Prostate gland (tissue), 2 donors: ENCODE measurements at regions not wholly inside any gene's neighbourhood (a gene's known extent, or its start where the extent isn't known, plus 50 kb on each side); places are given as distances from the start of the nearest gene placed in this dataset.

ENCODE experiments used
- DNase-seq: peaks from one replicate; pipeline ENCODE4 v3.0.0-alpha.2; 2019; ENCODE audit warnings: low spot score
- H3K27ac ChIP-seq, 2 donors: fragments of 200-600 bp; sonication (generic); 2 replicates each; pipeline ENCODE4 v1.5.1; 2017 to 2019
- H3K27me3 ChIP-seq: fragments of 200-600 bp; sonication (generic); replicated peaks from 2 replicates; pipeline ENCODE4 v1.5.1; 2019; ENCODE audit not compliant: insufficient read depth
- H3K36me3 ChIP-seq, 2 donors: fragments of 200-600 bp; sonication (generic); 1 replicate in 1 of 2; 2 replicates in 1 of 2; pipeline versions ENCODE4 v1.5.1 to v1.8.1; 2017 to 2019
- H3K4me1 ChIP-seq: fragments of 200-600 bp; sonication (generic); replicated peaks from 2 replicates; pipeline ENCODE4 v1.5.1; 2019
- H3K4me3 ChIP-seq, 2 donors: fragments of 200-600 bp; sonication (generic); 2 replicates each; pipeline ENCODE4 v1.5.1; 2017 to 2019
- H3K9me3 ChIP-seq: fragments of 200-600 bp; sonication (generic); 2 replicates; pipeline ENCODE4 v1.5.1; 2017
- CTCF ChIP-seq, 4 experiments: fragments of 200-600 bp in 2 of 4; fragments of 450-650 bp in 2 of 4; sonication (generic) in 2 of 4; IDR thresholded peaks; 1 replicate in 3 of 4; 2 replicates in 1 of 4; pipeline ENCODE4 v1.5.1; 2016 to 2019; ENCODE audit warnings: antibody characterized with exemption in 4 of 4, mild to moderate bottlenecking in 2 of 4, moderate library complexity in 2 of 4
- POLR2A ChIP-seq: fragments of 450-650 bp; IDR thresholded peaks from one replicate; pipeline ENCODE4 v1.6.1; 2016; ENCODE audit warnings: antibody characterized with exemption, mild to moderate bottlenecking
- POLR2AphosphoS5 ChIP-seq: sonication (generic); formaldehyde crosslinking; IDR thresholded peaks from one replicate; pipeline ENCODE4 v1.6.1; 2017; ENCODE audit warnings: antibody characterized with exemption
- WGBS: methylation state at CpG from one replicate; pipeline ENCODE4 v1.1.5; 2018; 5-methylcytosine and 5-hydroxymethylcytosine counted together
- intact Hi-C: fragments of 100-400 bp; cut with DNase I; formaldehyde crosslinking; loops from one replicate; pipeline ENCODE4 v1.14.2; 2022

GRCh38 chr12:24363177-24363754 lies 413.8 kb upstream of the SOX5 start:
- H3K27ac ChIP-seq, result no peak overlapping the region
- no peaks in the 10 kb centered on the region for H3K9me3 ChIP-seq
- no peaks in the 10 kb centered on the region for H3K4me1 ChIP-seq
- intact Hi-C loops, result no loop called here
- H3K27me3 ChIP-seq, result no peaks in the 10 kb centered on the region
- H3K36me3 ChIP-seq, result no peaks in the 10 kb centered on the region
- no peak for TF ChIP-seq POLR2AphosphoS5
- TF ChIP-seq CTCF (IDR thresholded peaks at IDR 0.05), result no peak
- no peak for TF ChIP-seq POLR2A
- H3K4me3 ChIP-seq, result no peak overlapping the region
- no peak for DNase-seq
- 65% methylated on average over 3 of the region's 3 CpGs for WGBS

GRCh38 chr12:24361877-24362580 lies 412.6 kb upstream of the SOX5 start:
- no peak for DNase-seq
- Histone ChIP-seq H3K36me3 (no peaks in the 10 kb centered on the region), H3K4me3 (no peak overlapping the region), H3K9me3 (no peaks in the 10 kb centered on the region), H3K4me1 (no peaks in the 10 kb centered on the region), H3K27ac (no peak overlapping the region), H3K27me3 (no peaks in the 10 kb centered on the region)
- WGBS, result 35% methylated on average over 6 of the region's 6 CpGs
- intact Hi-C loops, result no loop called here
- TF ChIP-seq POLR2A, result no peak
- TF ChIP-seq POLR2AphosphoS5, result no peak
- no peak for TF ChIP-seq CTCF (IDR thresholded peaks at IDR 0.05)

- Histone ChIP-seq H3K36me3 (no peaks in the 10 kb centered on the region), H3K4me3 (no peak overlapping the region), H3K27ac (no peak overlapping the region), H3K9me3 (no peaks in the 10 kb centered on the region), H3K27me3 (no peaks in the 10 kb centered on the region), H3K4me1 (no peaks in the 10 kb centered on the region)
- intact Hi-C loops, result no loop called here
- DNase-seq, result no peak
- WGBS, result 74% methylated on average over 5 of the region's 5 CpGs
- TF ChIP-seq CTCF (IDR thresholded peaks at IDR 0.05) (no peak), POLR2A (no peak), POLR2AphosphoS5 (no peak)
These were observed 411.4 kb upstream of the SOX5 start for GRCh38 chr12:24360907-24361306.

- intact Hi-C loops, result no loop called here
- no peak for DNase-seq
- Histone ChIP-seq H3K4me3 (no peak overlapping the region), H3K27me3 (no peaks in the 10 kb centered on the region), H3K27ac (no peak overlapping the region), H3K36me3 (no peaks in the 10 kb centered on the region), H3K9me3 (no peaks in the 10 kb centered on the region), H3K4me1 (no peaks in the 10 kb centered on the region)
- TF ChIP-seq POLR2AphosphoS5 (no peak), POLR2A (no peak), CTCF (IDR thresholded peaks at IDR 0.05) (no peak)
- WGBS, result 92% methylated on average over 4 of the region's 4 CpGs
These were observed 411.0 kb upstream of the SOX5 start for GRCh38 chr12:24360461-24360860.

GRCh38 chr12:24360057-24360456 lies 410.6 kb upstream of the SOX5 start:
- H3K4me3 ChIP-seq, result no peak overlapping the region
- intact Hi-C loops, result no loop called here
- H3K4me1 ChIP-seq, result no peaks in the 10 kb centered on the region
- no peak for DNase-seq
- H3K9me3 ChIP-seq, result no peaks in the 10 kb centered on the region
- H3K36me3 ChIP-seq, result no peaks in the 10 kb centered on the region
- no peak for TF ChIP-seq POLR2AphosphoS5
- TF ChIP-seq POLR2A, result no peak
- TF ChIP-seq CTCF (IDR thresholded peaks at IDR 0.05), result no peak
- WGBS, result 89% methylated on average over 1 of the region's 1 CpG
- H3K27ac ChIP-seq, result no peak overlapping the region
- H3K27me3 ChIP-seq, result no peaks in the 10 kb centered on the region
